Brain microvascular endothelial cell (primary cell): ENCODE measurements at regions not wholly inside any gene's neighbourhood (a gene's known extent, or its start where the extent isn't known, plus 50 kb on each side); places are given as distances from the start of the nearest gene placed in this dataset.

Experiments
- DNase-seq: peaks from one replicate; pipeline ENCODE4 v3.0.0-alpha.2; 2020
- H3K27ac ChIP-seq: fragments of 250-450 bp; sonication (Bioruptor Pico); 2 replicates; pipeline ENCODE4 v1.5.1; 2020; ENCODE audit warnings: mild to moderate bottlenecking, moderate library complexity
- H3K27me3 ChIP-seq: fragments of 250-450 bp; sonication (Bioruptor Pico); replicated peaks from 2 replicates; pipeline ENCODE4 v1.5.1; 2020; ENCODE audit warnings: mild to moderate bottlenecking
- H3K36me3 ChIP-seq: fragments of 250-450 bp; sonication (Bioruptor Pico); replicated peaks from 2 replicates; pipeline ENCODE4 v1.5.1; 2020; ENCODE audit warnings: mild to moderate bottlenecking
- H3K4me3 ChIP-seq: 2 replicates; pipeline ENCODE4 v1.5.1; 2011; ENCODE audit warnings: low read depth, mild to moderate bottlenecking, control low read depth, low read length, moderate library complexity
- CTCF ChIP-seq: IDR thresholded peaks from 2 replicates; pipeline ENCODE4 v1.5.1; 2011; ENCODE audit warnings: low read depth, mild to moderate bottlenecking, moderate library complexity, low read length, control low read depth, inconsistent platforms; ENCODE audit errors: missing control alignments
- in situ Hi-C: cut with HindIII; loops from 2 replicates; pipeline ENCODE4 v1.10.0; 2017; ENCODE audit warnings: low sequenced_read_pairs, low pct_ligation_motif_present

- no peak for TF ChIP-seq CTCF
- Histone ChIP-seq H3K36me3 (no peaks in the 10 kb centered on the region), H3K27me3 (no peaks in the 10 kb centered on the region), H3K27ac (peak overlapping the region; percentile 7), H3K4me3 (no peak overlapping the region)
- peak; percentile 78 for DNase-seq
- in situ Hi-C loops, result loop anchor here (25.0 kb wide), 1 partner anchor 150 kb away; no protein-coding TSS in a partner anchor
Observed at GRCh38 chr1:173411835-173412742, 65.0 kb upstream of the PRDX6 start.

DNA sequence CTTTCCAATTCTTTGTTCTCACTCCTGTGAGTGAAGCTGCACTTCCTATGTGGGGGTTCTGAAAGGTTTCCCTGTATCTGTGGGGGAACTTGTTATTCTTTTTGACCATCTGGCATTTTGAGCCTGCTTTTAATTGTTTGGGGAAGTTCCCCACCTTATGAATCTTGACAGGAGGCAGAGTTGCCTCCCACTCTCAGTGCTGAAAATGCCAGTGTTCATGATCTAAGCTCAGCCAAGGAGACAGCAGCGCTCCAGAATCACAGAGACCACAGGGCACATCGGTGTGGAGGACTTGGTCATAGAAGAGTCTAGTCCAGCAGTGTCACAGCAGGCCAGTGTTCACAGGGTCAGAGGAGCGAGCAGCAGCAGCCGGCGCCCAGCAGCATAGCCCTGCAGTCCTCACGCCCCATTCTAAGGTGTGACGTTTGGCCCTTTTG, 63.8 kb upstream of the PRDX6 start:
- H3K27me3 ChIP-seq, result no peaks in the 10 kb centered on the region
- no peak for DNase-seq
- in situ Hi-C loops, result loop anchor here (25.0 kb wide), 1 partner anchor 151 kb away; no protein-coding TSS in a partner anchor
- H3K36me3 ChIP-seq, result peaks cover 2% of the 10 kb centered on the region
- no peak for TF ChIP-seq CTCF
- H3K4me3 ChIP-seq, result no peak overlapping the region
- H3K27ac ChIP-seq, result no peak overlapping the region

GRCh38 chr1:173414136-173414535, 63.0 kb upstream of the PRDX6 start:
- no peak for TF ChIP-seq CTCF
- in situ Hi-C loops, result loop anchor here (25.0 kb wide), 1 partner anchor 152 kb away; no protein-coding TSS in a partner anchor
- DNase-seq, result no peak
- Histone ChIP-seq H3K27me3 (no peaks in the 10 kb centered on the region), H3K4me3 (no peak overlapping the region), H3K27ac (no peak overlapping the region), H3K36me3 (peaks cover 2% of the 10 kb centered on the region)

DNA sequence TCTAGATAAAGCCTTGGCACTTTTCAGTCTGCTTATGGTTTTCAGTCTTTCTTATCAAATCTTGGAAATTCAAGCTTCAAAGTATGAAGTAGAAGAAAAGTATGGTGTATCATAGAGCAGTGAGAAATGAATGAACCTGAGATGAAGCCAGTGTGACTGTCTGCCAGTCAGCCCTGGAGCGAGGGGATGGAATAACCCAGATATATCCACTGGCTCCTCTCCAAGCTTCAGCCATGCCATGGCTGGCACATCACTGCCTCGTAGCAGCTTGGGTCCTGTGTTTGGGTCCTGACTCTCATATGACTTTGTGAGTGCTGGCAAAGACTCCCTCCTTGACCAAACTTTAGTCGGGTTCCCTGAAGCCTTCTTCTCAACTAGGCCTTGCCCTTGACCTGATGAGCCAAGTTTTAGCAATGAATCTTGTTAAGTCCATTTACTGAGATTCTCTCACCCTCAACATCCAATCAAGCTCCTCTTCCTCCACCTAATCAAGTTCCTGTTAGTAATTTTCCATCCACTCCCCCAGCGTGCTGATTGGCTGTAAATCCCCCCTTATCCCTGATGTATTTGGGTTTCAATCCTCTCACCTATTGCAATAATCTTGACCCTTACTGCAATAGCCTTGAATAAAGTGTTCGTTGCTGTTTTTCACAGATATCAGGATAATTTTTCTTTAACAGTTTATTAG, 62.5 kb upstream of the PRDX6 start:
- no peak for TF ChIP-seq CTCF
- Histone ChIP-seq H3K27ac (no peak overlapping the region), H3K4me3 (no peak overlapping the region), H3K27me3 (no peaks in the 10 kb centered on the region), H3K36me3 (peaks cover 2% of the 10 kb centered on the region)
- DNase-seq, result no peak
- in situ Hi-C loops, result loop anchor here (25.0 kb wide), 1 partner anchor 152 kb away; no protein-coding TSS in a partner anchor

DNA sequence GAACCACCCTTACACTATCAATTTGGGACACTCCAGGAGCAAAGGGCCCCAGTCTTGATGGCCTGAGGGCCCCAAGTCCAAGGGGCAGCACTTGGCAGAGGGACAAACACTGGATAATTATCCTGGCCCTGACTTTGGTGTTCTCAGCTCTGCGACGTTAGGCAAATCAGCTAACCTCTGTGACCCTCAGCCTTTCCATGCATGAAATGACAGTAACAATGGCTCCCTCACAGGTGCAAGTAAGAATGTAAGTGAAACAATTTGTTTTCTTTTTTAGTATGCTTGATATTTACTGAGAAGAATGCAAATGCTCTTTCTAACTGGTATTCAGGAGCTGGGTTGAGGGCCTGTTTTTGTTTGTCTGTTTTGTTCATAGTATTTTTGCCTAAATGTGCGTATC, 61.6 kb upstream of the PRDX6 start:
- Histone ChIP-seq H3K27me3 (no peaks in the 10 kb centered on the region), H3K36me3 (peaks cover 2% of the 10 kb centered on the region), H3K4me3 (no peak overlapping the region), H3K27ac (no peak overlapping the region)
- DNase-seq, result no peak
- no peak for TF ChIP-seq CTCF
- in situ Hi-C loops, result loop anchor here (25.0 kb wide), 1 partner anchor 153 kb away; no protein-coding TSS in a partner anchor
